ENCODE measurements at regions not wholly inside any gene's neighbourhood (a gene's known extent, or its start where the extent isn't known, plus 50 kb on each side); places are given as distances from the start of the nearest gene placed in this dataset.

GRCh38 chr4:158010361-158010760 is 162.5 kb downstream of the GASK1B start:
- 91% methylated on average over 5 of the region's 5 CpGs for WGBS
- DNase-seq (ENCODE audit: extremely low spot score) = no peak
- H3K36me3 ChIP-seq (ENCODE audit: insufficient read depth) = no peaks in the 10 kb centered on the region
- no peaks in the 10 kb centered on the region for H3K4me1 ChIP-seq (ENCODE audit: insufficient read depth)
- no peak overlapping the region for H3K27ac ChIP-seq (ENCODE audit: low read depth)
- H3K4me3 ChIP-seq (ENCODE audit: low read depth, low read length) = no peak overlapping the region

GRCh38 chr4:158008551-158009218 is 164.1 kb downstream of the GASK1B start:
- no peak for DNase-seq (ENCODE audit: extremely low spot score)
- no peaks in the 10 kb centered on the region for H3K36me3 ChIP-seq (ENCODE audit: insufficient read depth)
- H3K4me1 ChIP-seq (ENCODE audit: insufficient read depth) = no peaks in the 10 kb centered on the region
- H3K4me3 ChIP-seq (ENCODE audit: low read depth, low read length) = no peak overlapping the region
- H3K27ac ChIP-seq (ENCODE audit: low read depth) = no peak overlapping the region
- 75% methylated on average over 6 of the region's 6 CpGs for WGBS

DNA sequence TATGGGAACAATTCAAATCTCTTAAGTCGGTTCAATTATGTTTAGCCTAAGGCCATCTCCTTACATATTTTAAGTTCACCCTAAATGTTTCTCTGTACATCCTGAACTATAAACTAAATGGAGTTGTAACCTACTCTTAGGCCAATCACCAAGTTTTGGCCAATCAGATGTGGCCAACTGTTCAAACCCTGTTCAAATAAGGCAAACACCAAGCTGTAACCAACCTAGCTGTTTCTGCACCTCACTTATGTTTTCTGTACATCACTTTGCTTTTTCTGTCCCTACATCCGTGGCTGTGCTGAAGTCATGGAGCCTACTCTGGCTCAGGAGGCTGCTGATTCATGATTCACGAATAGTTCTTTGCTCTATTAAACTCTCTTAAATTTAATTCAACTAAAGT is 165.3 kb downstream of the GASK1B start:
- Histone ChIP-seq H3K27ac (ENCODE audit: low read depth) (no peak overlapping the region), H3K4me3 (ENCODE audit: low read depth, low read length) (no peak overlapping the region), H3K36me3 (ENCODE audit: insufficient read depth) (no peaks in the 10 kb centered on the region), H3K4me1 (ENCODE audit: insufficient read depth) (no peaks in the 10 kb centered on the region)
- no peak for DNase-seq (ENCODE audit: extremely low spot score)
- WGBS = 71% methylated on average over 3 of the region's 3 CpGs

DNA sequence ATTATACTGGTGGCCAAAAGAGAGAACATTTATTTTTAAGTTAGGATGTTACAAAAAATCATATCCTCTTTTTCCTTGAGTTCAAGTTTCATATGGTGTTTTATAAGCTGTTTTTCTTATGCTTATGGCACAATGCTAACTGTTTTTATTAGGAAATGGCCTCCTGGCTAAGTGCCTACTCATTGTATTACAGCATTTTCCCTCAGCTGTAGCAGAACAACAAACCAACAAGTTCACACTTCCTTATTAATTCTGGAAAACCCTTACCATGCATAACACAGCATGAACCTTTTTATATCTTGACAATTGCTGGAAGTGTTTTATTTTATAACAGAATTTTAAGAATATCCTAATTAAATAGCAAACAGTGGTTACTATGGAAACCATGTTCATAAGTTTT is 165.8 kb downstream of the GASK1B start:
- DNase-seq (ENCODE audit: extremely low spot score) = no peak
- H3K27ac ChIP-seq (ENCODE audit: low read depth) = no peak overlapping the region
- no peaks in the 10 kb centered on the region for H3K4me1 ChIP-seq (ENCODE audit: insufficient read depth)
- H3K4me3 ChIP-seq (ENCODE audit: low read depth, low read length) = no peak overlapping the region
- no peaks in the 10 kb centered on the region for H3K36me3 ChIP-seq (ENCODE audit: insufficient read depth)

DNA sequence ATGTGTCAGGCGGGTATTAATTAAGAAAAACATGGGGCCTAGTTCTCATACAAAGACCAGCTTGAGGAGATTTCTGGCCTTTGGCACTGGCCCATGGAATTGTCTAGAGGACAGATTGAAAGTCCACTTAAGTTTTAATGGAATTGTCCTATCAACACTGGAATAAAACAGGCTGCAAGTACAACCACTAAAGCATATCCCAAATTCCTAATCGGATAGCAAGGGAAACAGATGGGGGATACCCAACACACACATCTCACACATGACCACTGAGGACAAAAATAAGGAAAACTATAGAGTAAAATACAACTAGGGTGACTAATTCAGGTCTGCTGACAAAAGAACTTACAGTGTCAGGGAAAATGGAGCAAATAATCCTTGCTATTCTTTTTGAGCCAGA is 167.8 kb downstream of the GASK1B start:
- Histone ChIP-seq H3K36me3 (ENCODE audit: insufficient read depth) (no peaks in the 10 kb centered on the region), H3K27ac (ENCODE audit: low read depth) (no peak overlapping the region), H3K4me1 (ENCODE audit: insufficient read depth) (no peaks in the 10 kb centered on the region), H3K4me3 (ENCODE audit: low read depth, low read length) (no peak overlapping the region)
- no peak for DNase-seq (ENCODE audit: extremely low spot score)
- 73% methylated on average over 2 of the region's 2 CpGs for WGBS

GRCh38 chr4:158004101-158004500 is 168.7 kb downstream of the GASK1B start:
- H3K27ac ChIP-seq (ENCODE audit: low read depth) = no peak overlapping the region
- H3K4me1 ChIP-seq (ENCODE audit: insufficient read depth) = no peaks in the 10 kb centered on the region
- no peaks in the 10 kb centered on the region for H3K36me3 ChIP-seq (ENCODE audit: insufficient read depth)
- WGBS = 89% methylated on average over 5 of the region's 5 CpGs
- no peak for DNase-seq (ENCODE audit: extremely low spot score)
- no peak overlapping the region for H3K4me3 ChIP-seq (ENCODE audit: low read depth, low read length)

- Histone ChIP-seq H3K4me1 (ENCODE audit: insufficient read depth) (no peaks in the 10 kb centered on the region), H3K27ac (ENCODE audit: low read depth) (no peak overlapping the region)
Measured at GRCh38 chr4:158003212-158003611, 169.6 kb downstream of the GASK1B start.

GRCh38 chr4:158002173-158002572 is 170.7 kb downstream of the GASK1B start:
- no peaks in the 10 kb centered on the region for H3K36me3 ChIP-seq (ENCODE audit: insufficient read depth)
- no peaks in the 10 kb centered on the region for H3K4me1 ChIP-seq (ENCODE audit: insufficient read depth)
- H3K27ac ChIP-seq (ENCODE audit: low read depth) = no peak overlapping the region
- DNase-seq (ENCODE audit: extremely low spot score) = no peak
- H3K4me3 ChIP-seq (ENCODE audit: low read depth, low read length) = no peak overlapping the region
- WGBS = 93% methylated on average over 1 of the region's 1 CpG

More at GRCh38 chr4:158003212-158003611, 169.6 kb downstream of the GASK1B start:
- no peak overlapping the region for H3K4me3 ChIP-seq (ENCODE audit: low read depth, low read length)
- no peaks in the 10 kb centered on the region for H3K36me3 ChIP-seq (ENCODE audit: insufficient read depth)
- no peak for DNase-seq (ENCODE audit: extremely low spot score)

DNA sequence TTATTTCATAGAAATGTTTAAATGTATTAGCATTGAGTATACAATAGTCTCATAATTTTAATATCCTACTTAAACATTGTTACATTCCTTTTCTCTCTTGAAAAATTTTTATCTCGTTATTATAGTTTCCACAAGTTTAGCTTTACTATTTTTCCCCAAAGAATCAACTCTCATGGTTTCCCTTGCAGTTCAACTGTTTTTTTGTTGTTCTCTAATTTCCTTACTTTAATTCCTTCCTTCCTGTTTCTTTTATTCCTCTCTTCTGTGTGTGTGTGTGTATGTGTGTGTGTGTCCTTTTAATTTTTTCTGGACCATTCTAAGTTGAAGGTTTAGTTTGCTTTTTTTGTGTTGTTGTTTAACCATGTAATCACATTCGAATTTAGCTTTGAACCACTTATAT is 171.1 kb downstream of the GASK1B start:
- Histone ChIP-seq H3K27ac (ENCODE audit: low read depth) (no peak overlapping the region), H3K36me3 (ENCODE audit: insufficient read depth) (no peaks in the 10 kb centered on the region), H3K4me1 (ENCODE audit: insufficient read depth) (no peaks in the 10 kb centered on the region), H3K4me3 (ENCODE audit: low read depth, low read length) (no peak overlapping the region)
- DNase-seq (ENCODE audit: extremely low spot score) = no peak
- WGBS = 55% methylated on average over 2 of the region's 2 CpGs

DNA sequence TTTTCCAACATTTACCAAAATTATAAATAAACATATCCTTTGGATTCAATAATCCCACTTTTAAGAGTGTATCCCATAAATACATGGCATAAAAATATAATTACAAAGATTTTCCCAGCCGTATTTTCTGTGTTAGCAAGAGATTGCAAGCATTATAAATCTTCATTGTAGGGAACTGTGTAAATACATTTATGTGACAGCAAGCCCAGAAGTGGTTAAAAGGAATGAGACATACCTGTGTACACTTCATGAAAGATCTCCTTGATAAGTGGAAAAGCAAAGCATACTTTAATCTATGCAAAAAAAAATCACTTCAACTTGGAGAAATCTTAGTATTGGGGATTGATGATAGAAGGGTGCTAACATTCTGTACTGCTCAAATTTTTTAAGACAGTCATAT is 173.1 kb downstream of the GASK1B start:
- DNase-seq (ENCODE audit: extremely low spot score) = no peak
- H3K27ac ChIP-seq (ENCODE audit: low read depth) = no peak overlapping the region
- H3K36me3 ChIP-seq (ENCODE audit: insufficient read depth) = no peaks in the 10 kb centered on the region
- H3K4me3 ChIP-seq (ENCODE audit: low read depth, low read length) = no peak overlapping the region
- H3K4me1 ChIP-seq (ENCODE audit: insufficient read depth) = no peaks in the 10 kb centered on the region
- 69% methylated on average over 1 of the region's 1 CpG for WGBS

GRCh38 chr4:157997296-157997695 is 175.5 kb downstream of the GASK1B start:
- WGBS = 85% methylated on average over 1 of the region's 1 CpG
- Histone ChIP-seq H3K27ac (ENCODE audit: low read depth) (no peak overlapping the region), H3K4me3 (ENCODE audit: low read depth, low read length) (no peak overlapping the region), H3K36me3 (ENCODE audit: insufficient read depth) (no peaks in the 10 kb centered on the region), H3K4me1 (ENCODE audit: insufficient read depth) (no peaks in the 10 kb centered on the region)
- DNase-seq (ENCODE audit: extremely low spot score) = no peak

DNA sequence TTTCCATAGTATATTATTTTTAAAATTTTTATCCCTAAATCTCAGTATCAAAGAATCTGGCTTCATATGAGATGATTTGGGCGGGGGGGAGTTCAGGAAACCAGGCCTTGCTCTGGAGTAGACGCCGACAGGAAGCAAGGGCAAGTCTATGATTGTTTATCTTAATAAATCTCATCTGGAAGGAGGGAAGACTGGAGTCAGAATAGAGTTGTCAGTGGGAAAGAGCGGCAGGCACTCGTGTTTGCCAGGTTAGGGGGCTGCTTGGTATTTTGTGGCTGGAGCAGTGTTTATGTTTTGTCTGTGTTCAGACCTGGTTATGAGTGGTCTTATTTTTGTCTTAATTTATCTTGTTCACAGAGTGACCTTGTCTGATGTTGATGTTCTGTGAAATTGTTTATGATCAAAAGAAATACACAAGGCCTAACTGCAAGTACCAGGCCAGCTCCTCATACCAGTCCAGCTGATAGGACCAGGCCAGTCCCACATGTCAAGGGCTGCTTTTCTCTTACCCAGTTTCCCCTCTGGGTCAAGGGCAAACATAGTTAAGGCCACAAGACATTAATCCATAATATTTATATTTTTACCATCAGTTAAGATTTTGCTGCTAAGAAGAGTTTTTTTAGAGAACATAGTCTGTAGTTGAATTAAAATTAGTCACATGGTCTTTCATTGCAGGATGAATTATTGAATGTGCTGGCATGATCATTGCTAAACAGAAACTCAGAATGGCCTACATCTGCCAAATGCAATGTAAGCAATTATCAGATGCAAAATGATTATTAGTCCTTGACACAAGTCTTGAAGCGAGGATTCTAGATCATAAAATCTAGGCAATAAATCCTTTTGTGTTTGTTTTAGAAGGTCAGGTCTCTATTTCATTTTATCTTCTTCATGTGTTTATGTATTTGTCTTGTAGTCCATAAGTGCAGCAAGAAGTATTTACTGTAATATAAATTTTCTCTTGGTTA is 176.5 kb downstream of the GASK1B start:
- no peaks in the 10 kb centered on the region for H3K36me3 ChIP-seq (ENCODE audit: insufficient read depth)
- H3K27ac ChIP-seq (ENCODE audit: low read depth) = no peak overlapping the region
- no peaks in the 10 kb centered on the region for H3K4me1 ChIP-seq (ENCODE audit: insufficient read depth)
- no peak overlapping the region for H3K4me3 ChIP-seq (ENCODE audit: low read depth, low read length)
- DNase-seq (ENCODE audit: extremely low spot score) = no peak
- 36% methylated on average over 6 of the region's 6 CpGs for WGBS

DNA sequence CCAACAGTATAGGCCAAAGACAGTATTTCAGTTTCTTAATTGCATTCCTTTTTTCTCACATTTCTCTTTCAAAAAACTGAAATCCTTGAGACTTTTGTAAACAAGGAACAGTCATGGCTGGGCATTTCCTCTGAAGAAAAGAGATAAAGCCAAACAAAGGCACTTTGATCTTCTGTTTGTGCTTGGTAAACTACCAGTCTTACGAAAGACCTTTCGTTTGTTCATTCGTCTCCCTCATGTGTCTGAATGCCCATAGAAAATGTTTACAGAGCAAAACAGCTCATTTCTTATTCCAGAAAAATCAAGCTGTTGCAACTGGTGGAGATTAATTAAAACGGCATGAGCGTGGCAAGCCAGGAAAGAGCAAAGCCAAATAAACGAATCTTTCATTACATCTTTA is 178.0 kb downstream of the GASK1B start:
- no peak for DNase-seq (ENCODE audit: extremely low spot score)
- H3K4me3 ChIP-seq (ENCODE audit: low read depth, low read length) = no peak overlapping the region
- 64% methylated on average over 6 of the region's 6 CpGs for WGBS
- no peaks in the 10 kb centered on the region for H3K4me1 ChIP-seq (ENCODE audit: insufficient read depth)
- H3K27ac ChIP-seq (ENCODE audit: low read depth) = no peak overlapping the region
- H3K36me3 ChIP-seq (ENCODE audit: insufficient read depth) = no peaks in the 10 kb centered on the region

Data from urinary bladder (tissue), 3 donors.